Glomerular endothelial cell (primary cell): ENCODE measurements at regions not wholly inside any gene's neighbourhood (a gene's known extent, or its start where the extent isn't known, plus 50 kb on each side); places are given as distances from the start of the nearest gene placed in this dataset.
"Not testable (repeated sequence)": the region's sequence is repeated elsewhere in the genome, so short reads cannot be mapped to it uniquely, and the experiment has no call there.

Experiments
- DNase-seq: peaks from one replicate; pipeline ENCODE4 v3.0.0-alpha.2; 2011; ENCODE audit warnings: low read depth, low spot score; ENCODE audit errors: extremely low read depth

DNA sequence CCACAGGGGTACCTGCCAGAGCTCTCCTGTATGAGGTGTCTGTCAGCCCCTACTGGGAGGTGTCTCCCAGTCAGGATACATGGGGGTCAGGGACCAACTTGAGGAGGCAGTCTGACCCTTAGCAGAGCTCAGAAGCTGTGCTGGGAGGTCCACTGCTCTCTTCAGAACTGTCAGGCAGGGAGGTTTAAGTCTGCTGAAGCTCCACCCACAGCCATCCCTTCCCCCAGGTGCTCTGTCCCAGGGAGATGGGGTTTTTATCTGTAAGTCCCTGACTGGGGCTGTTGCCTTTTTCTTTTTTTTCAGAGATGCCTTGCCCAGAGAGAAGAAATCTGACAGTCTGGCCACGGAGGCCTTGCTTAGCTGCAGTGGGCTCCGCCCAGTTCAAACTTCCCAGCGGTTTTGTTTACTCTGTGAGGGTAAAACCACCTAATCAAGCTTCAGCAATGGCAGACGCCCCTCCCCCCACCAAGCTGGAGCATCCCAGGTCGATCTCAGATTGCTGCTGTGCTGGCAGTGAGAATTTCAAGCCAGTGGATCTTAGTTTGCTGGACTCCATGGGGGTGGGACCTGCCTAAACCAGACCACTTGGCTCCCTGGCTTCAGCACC, 118.5 kb upstream of the RADX start:
- DNase-seq, result not testable (repeated sequence)

DNA sequence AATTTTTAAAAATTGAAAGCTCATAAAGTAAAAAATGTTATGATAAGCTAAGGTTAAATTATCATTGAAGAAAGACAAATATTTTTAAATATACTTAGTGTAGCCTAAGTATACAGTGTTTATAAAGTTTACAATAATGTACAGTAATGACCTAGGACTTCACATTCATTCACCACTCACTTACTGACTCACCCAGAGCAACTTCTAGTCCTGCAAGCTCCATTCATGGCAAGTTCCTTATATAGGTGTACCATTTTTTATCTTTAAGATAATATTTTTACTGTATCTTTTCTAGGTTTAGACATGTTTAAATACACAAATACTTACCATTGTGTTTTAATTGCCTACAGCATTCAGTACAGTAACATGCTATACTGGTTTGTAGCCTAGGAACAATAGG, 112.3 kb upstream of the RADX start:
- DNase-seq, result no peak

DNA sequence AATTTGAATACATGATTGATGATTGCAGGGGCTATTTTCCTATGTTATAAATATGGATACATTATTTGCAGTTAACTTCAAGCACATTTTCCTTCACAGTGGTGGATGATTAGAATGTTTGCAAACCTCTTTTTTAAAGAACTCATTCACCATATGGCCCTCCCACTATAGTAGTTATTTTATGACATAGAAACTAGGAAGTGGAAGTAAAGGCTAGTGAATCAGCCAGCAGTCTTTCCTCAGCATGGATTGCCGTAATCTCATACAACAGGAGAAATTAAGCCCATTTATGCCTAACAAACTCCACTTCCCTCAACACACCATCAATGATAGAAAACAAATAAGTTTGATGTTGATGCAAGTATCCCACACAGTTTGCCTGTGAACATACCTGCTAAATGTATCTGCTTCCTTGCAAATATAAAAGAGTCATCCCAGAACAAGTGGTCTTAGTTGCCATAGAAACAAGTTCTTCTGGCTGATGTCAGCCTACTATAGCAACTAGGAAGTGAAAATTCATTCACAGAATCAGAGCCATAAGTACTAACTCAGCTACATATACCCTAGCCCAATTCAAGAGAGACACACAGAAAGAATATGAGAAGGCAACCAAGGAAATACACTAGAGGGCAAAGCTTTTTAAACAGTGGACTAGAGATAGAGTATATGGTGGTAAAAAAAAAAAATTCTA, 100.9 kb upstream of the RADX start:
- DNase-seq, result no peak
